ENCODE measurements at regions not wholly inside any gene's neighbourhood (a gene's known extent, or its start where the extent isn't known, plus 50 kb on each side); places are given as distances from the start of the nearest gene placed in this dataset.

DNA sequence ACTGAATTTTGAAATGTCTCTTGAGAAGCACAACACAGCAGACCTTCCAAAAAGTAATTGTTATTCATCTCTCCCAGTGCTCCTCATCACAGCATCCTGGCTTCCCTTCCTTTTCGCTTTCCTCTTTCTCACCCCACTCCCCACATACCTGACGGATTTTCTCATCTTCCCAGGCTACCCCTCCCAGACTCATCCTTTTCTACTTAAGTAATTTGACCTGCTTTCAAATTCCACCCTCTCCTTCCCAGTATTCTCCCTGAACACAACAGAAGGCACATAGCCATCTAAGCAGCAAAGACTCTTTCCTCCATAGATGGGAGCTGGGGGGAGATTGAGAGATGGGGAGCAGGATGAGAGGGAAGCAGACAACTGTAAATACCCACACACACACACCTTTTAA lies 187.1 kb upstream of the STT3B start:
- TF ChIP-seq ESRRA (IDR thresholded peaks at IDR 0.05; ENCODE audit: borderline replicate concordance, low read length) (no peak), POLR2A (IDR thresholded peaks at IDR 0.05; ENCODE audit: low read length) (no peak), CTCF (IDR thresholded peaks at IDR 0.05) (no peak), HDAC2 (IDR thresholded peaks at IDR 0.05) (no peak), EP300 (IDR thresholded peaks at IDR 0.05) (no peak), POLR2AphosphoS2 (conservative IDR thresholded peaks at IDR 0.05; ENCODE audit: low read length) (no peak), NPAS2 (CRISPR knock-in tag; IDR thresholded peaks at IDR 0.05; ENCODE audit: borderline replicate concordance) (no peak), SMC3 (IDR thresholded peaks at IDR 0.05) (no peak), MAFK (IDR thresholded peaks at IDR 0.05; ENCODE audit: partially characterized antibody) (no peak), MAX (IDR thresholded peaks at IDR 0.05) (no peak), CHD2 (IDR thresholded peaks at IDR 0.05; ENCODE audit: low read length, partially characterized antibody) (no peak), MYC (IDR thresholded peaks at IDR 0.05; ENCODE audit: borderline replicate concordance, low read length) (no peak)
- TF ChIP-seq, protein P1, sequence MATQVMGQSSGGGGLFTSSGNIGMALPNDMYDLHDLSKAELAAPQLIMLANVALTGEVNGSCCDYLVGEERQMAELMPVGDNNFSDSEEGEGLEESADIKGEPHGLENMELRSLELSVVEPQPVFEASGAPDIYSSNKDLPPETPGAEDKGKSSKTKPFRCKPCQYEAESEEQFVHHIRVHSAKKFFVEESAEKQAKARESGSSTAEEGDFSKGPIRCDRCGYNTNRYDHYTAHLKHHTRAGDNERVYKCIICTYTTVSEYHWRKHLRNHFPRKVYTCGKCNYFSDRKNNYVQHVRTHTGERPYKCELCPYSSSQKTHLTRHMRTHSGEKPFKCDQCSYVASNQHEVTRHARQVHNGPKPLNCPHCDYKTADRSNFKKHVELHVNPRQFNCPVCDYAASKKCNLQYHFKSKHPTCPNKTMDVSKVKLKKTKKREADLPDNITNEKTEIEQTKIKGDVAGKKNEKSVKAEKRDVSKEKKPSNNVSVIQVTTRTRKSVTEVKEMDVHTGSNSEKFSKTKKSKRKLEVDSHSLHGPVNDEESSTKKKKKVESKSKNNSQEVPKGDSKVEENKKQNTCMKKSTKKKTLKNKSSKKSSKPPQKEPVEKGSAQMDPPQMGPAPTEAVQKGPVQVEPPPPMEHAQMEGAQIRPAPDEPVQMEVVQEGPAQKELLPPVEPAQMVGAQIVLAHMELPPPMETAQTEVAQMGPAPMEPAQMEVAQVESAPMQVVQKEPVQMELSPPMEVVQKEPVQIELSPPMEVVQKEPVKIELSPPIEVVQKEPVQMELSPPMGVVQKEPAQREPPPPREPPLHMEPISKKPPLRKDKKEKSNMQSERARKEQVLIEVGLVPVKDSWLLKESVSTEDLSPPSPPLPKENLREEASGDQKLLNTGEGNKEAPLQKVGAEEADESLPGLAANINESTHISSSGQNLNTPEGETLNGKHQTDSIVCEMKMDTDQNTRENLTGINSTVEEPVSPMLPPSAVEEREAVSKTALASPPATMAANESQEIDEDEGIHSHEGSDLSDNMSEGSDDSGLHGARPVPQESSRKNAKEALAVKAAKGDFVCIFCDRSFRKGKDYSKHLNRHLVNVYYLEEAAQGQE (IDR thresholded peaks at IDR 0.05), result no peak

Data from A549 (cell line).